Hepatocyte (in vitro differentiated cells): ENCODE measurements at regions not wholly inside any gene's neighbourhood (a gene's known extent, or its start where the extent isn't known, plus 50 kb on each side); places are given as distances from the start of the nearest gene placed in this dataset.

Experiments used
- DNase-seq: peaks from one replicate; pipeline ENCODE4 v3.0.0-alpha.2; 2016; ENCODE audit warnings: low spot score
- H2AFZ ChIP-seq: fragments of 200-600 bp; sonication (generic); 2 replicates; pipeline ENCODE4 v1.6.0; 2016; ENCODE audit warnings: antibody characterized with exemption, mild to moderate bottlenecking
- H3K27ac ChIP-seq: fragments of 200-600 bp; sonication (generic); 2 replicates; pipeline ENCODE4 v1.5.1; 2016; ENCODE audit warnings: mild to moderate bottlenecking
- H3K27me3 ChIP-seq: fragments of 200-600 bp; sonication (generic); 2 replicates; pipeline ENCODE4 v1.6.1; 2016
- H3K36me3 ChIP-seq: fragments of 200-600 bp; sonication (generic); replicated peaks from 2 replicates; pipeline ENCODE4 v1.5.1; 2016; ENCODE audit warnings: low read depth; ENCODE audit not compliant: insufficient read depth
- H3K4me1 ChIP-seq: fragments of 200-600 bp; sonication (generic); 2 replicates; pipeline ENCODE4 v1.5.1; 2016; ENCODE audit warnings: mild to moderate bottlenecking, moderate library complexity; ENCODE audit not compliant: insufficient read depth
- H3K4me2 ChIP-seq: fragments of 200-600 bp; sonication (generic); 2 replicates; pipeline ENCODE4 v1.6.0; 2016
- H3K4me3 ChIP-seq: fragments of 200-600 bp; sonication (generic); 2 replicates; pipeline ENCODE4 v1.5.1; 2016; ENCODE audit warnings: mild to moderate bottlenecking
- H3K79me2 ChIP-seq: fragments of 200-600 bp; sonication (generic); 2 replicates; pipeline ENCODE4 v1.6.0; 2017; ENCODE audit warnings: mild to moderate bottlenecking
- H3K9me2 ChIP-seq: fragments of 200-600 bp; sonication (generic); replicated peaks from 2 replicates; pipeline ENCODE4 v1.6.0; 2017; ENCODE audit warnings: mild to moderate bottlenecking; ENCODE audit not compliant: insufficient read depth
- H3K9me3 ChIP-seq: fragments of 200-600 bp; sonication (generic); 2 replicates; pipeline ENCODE4 v1.5.1; 2016; ENCODE audit warnings: low read depth, mild to moderate bottlenecking
- H4K20me1 ChIP-seq: fragments of 200-600 bp; sonication (generic); 2 replicates; pipeline ENCODE4 v1.6.0; 2016; ENCODE audit warnings: mild to moderate bottlenecking; ENCODE audit not compliant: insufficient read depth, poor library complexity, severe bottlenecking
- CTCF ChIP-seq: fragments of 200-600 bp; sonication (generic); IDR thresholded peaks from 2 replicates; pipeline ENCODE4 v1.5.1; 2016; ENCODE audit warnings: antibody characterized with exemption, mild to moderate bottlenecking; ENCODE audit not compliant: poor library complexity
- EZH2 ChIP-seq: fragments of 200-600 bp; sonication (generic); IDR thresholded peaks from 2 replicates; pipeline ENCODE4 v1.6.1; 2016; ENCODE audit warnings: antibody characterized with exemption, mild to moderate bottlenecking, borderline replicate concordance
- EZH2phosphoT487 ChIP-seq: fragments of 200-600 bp; sonication (generic); IDR thresholded peaks from one replicate; pipeline ENCODE4 v1.6.1; 2018; ENCODE audit warnings: antibody characterized with exemption, mild to moderate bottlenecking, low read depth, moderate library complexity; ENCODE audit not compliant: unreplicated experiment, severe bottlenecking
- WGBS: methylation state at CpG from one replicate; pipeline ENCODE4 v1.1.6; 2016; ENCODE audit warnings: low lambda C conversion rate; ENCODE audit errors: missing lambda C conversion rate; 5-methylcytosine and 5-hydroxymethylcytosine counted together

GRCh38 chr21:35222021-35222420 is 172.9 kb upstream of the RUNX1 start:
- Histone ChIP-seq H3K27ac (no peak overlapping the region), H3K9me3 (no peaks in the 10 kb centered on the region), H3K27me3 (no peaks in the 10 kb centered on the region), H3K4me1 (peaks cover 3% of the 10 kb centered on the region), H3K79me2 (no peaks in the 10 kb centered on the region), H2AFZ (no peak overlapping the region), H4K20me1 (no peaks in the 10 kb centered on the region), H3K36me3 (no peaks in the 10 kb centered on the region), H3K9me2 (no peaks in the 10 kb centered on the region), H3K4me3 (no peak overlapping the region), H3K4me2 (no peak overlapping the region)
- no peak for DNase-seq
- 95% methylated on average over 3 of the region's 3 CpGs for WGBS
- no peak for TF ChIP-seq CTCF
- no peak for TF ChIP-seq EZH2
- no peak for TF ChIP-seq EZH2phosphoT487

GRCh38 chr21:35220301-35220700 is 171.2 kb upstream of the RUNX1 start:
- H3K27ac ChIP-seq, result no peak overlapping the region
- WGBS, result 75% methylated on average over 1 of the region's 1 CpG

GRCh38 chr21:35219719-35220118 is 170.6 kb upstream of the RUNX1 start:
- no peak overlapping the region for H3K4me3 ChIP-seq
- H3K9me3 ChIP-seq, result no peaks in the 10 kb centered on the region
- DNase-seq, result no peak
- no peaks in the 10 kb centered on the region for H3K9me2 ChIP-seq
- no peak for TF ChIP-seq CTCF
- no peak for TF ChIP-seq EZH2
- TF ChIP-seq EZH2phosphoT487, result no peak
- no peaks in the 10 kb centered on the region for H3K27me3 ChIP-seq
- no peaks in the 10 kb centered on the region for H3K36me3 ChIP-seq
- H2AFZ ChIP-seq, result no peak overlapping the region
- H3K27ac ChIP-seq, result no peak overlapping the region
- H3K4me1 ChIP-seq, result peaks cover 7% of the 10 kb centered on the region
- no peak overlapping the region for H3K4me2 ChIP-seq
- 97% methylated on average over 2 of the region's 2 CpGs for WGBS
- H3K79me2 ChIP-seq, result no peaks in the 10 kb centered on the region
- H4K20me1 ChIP-seq, result no peaks in the 10 kb centered on the region

More at GRCh38 chr21:35220301-35220700, 171.2 kb upstream of the RUNX1 start:
- H3K9me2 ChIP-seq, result no peaks in the 10 kb centered on the region
- peaks cover 7% of the 10 kb centered on the region for H3K4me1 ChIP-seq
- TF ChIP-seq CTCF (no peak), EZH2phosphoT487 (no peak), EZH2 (no peak)
- H3K9me3 ChIP-seq, result no peaks in the 10 kb centered on the region
- H3K4me2 ChIP-seq, result no peak overlapping the region
- no peaks in the 10 kb centered on the region for H4K20me1 ChIP-seq
- H3K27me3 ChIP-seq, result no peaks in the 10 kb centered on the region
- H3K36me3 ChIP-seq, result no peaks in the 10 kb centered on the region
- no peak overlapping the region for H2AFZ ChIP-seq
- H3K4me3 ChIP-seq, result no peak overlapping the region
- DNase-seq, result no peak
- no peaks in the 10 kb centered on the region for H3K79me2 ChIP-seq

- H3K27me3 ChIP-seq, result no peaks in the 10 kb centered on the region
- H3K4me1 ChIP-seq, result peaks cover 7% of the 10 kb centered on the region
- H3K27ac ChIP-seq, result no peak overlapping the region
- H2AFZ ChIP-seq, result no peak overlapping the region
- WGBS, result 63% methylated on average over 2 of the region's 2 CpGs
- no peaks in the 10 kb centered on the region for H3K9me2 ChIP-seq
- TF ChIP-seq EZH2phosphoT487, result no peak
- no peaks in the 10 kb centered on the region for H3K36me3 ChIP-seq
- H3K4me2 ChIP-seq, result no peak overlapping the region
- no peak for DNase-seq
- H3K4me3 ChIP-seq, result no peak overlapping the region
- no peaks in the 10 kb centered on the region for H3K79me2 ChIP-seq
- no peaks in the 10 kb centered on the region for H4K20me1 ChIP-seq
- H3K9me3 ChIP-seq, result no peaks in the 10 kb centered on the region
Observed at GRCh38 chr21:35219291-35219690, 170.2 kb upstream of the RUNX1 start.
